Stimulated activated CD4-positive, alpha-beta T cell treated with anti-CD3 and anti-CD28 coated beads, Interleukin-4, amount 100 ng/mL, for 48 hours (primary cell): ENCODE measurements at regions not wholly inside any gene's neighbourhood (a gene's known extent, or its start where the extent isn't known, plus 50 kb on each side); places are given as distances from the start of the nearest gene placed in this dataset.
"Not testable (repeated sequence)": the region's sequence is repeated elsewhere in the genome, so short reads cannot be mapped to it uniquely, and the experiment has no call there.

Experiments used
- DNase-seq, 2 donors: peaks; one replicate each; pipeline ENCODE4 v3.0.0-alpha.2; 2020; ENCODE audit warnings: low read depth in 2 of 2

- DNase-seq: no peak
These were observed 281.7 kb downstream of the ALG10 start for GRCh38 chr12:34304001-34304400.

GRCh38 chr12:34304546-34304945 lies 282.2 kb downstream of the ALG10 start:
- no peak for DNase-seq

GRCh38 chr12:34305176-34305575 lies 282.9 kb downstream of the ALG10 start:
- no peak for DNase-seq

GRCh38 chr12:34306133-34306830 lies 284.0 kb downstream of the ALG10 start:
- DNase-seq: no peak

GRCh38 chr12:34309806-34310804 lies 287.8 kb downstream of the ALG10 start:
- not testable (repeated sequence) for DNase-seq

GRCh38 chr12:34311337-34311736 lies 289.0 kb downstream of the ALG10 start:
- DNase-seq: no peak

- no peak for DNase-seq
These were observed 305.4 kb downstream of the ALG10 start for GRCh38 chr12:34327671-34328070.

GRCh38 chr12:34333337-34333736 lies 311.0 kb downstream of the ALG10 start:
- DNase-seq: no peak

- no peak for DNase-seq
These were observed 312.2 kb downstream of the ALG10 start for GRCh38 chr12:34334538-34334937.

- DNase-seq: no peak
These were observed 312.9 kb downstream of the ALG10 start for GRCh38 chr12:34334953-34335743.

GRCh38 chr12:34335819-34336262 lies 313.5 kb downstream of the ALG10 start:
- no peak for DNase-seq

- DNase-seq: no peak
These were observed 314.5 kb downstream of the ALG10 start for GRCh38 chr12:34336619-34337465.

GRCh38 chr12:34338751-34339150 lies 316.5 kb downstream of the ALG10 start:
- no peak for DNase-seq

GRCh38 chr12:34339922-34340321 lies 317.6 kb downstream of the ALG10 start:
- no peak for DNase-seq

GRCh38 chr12:34340534-34341361 lies 318.5 kb downstream of the ALG10 start:
- no peak for DNase-seq

GRCh38 chr12:34341362-34341733 lies 319.1 kb downstream of the ALG10 start:
- no peak for DNase-seq

GRCh38 chr12:34342048-34342447 lies 319.8 kb downstream of the ALG10 start:
- no peak for DNase-seq

- DNase-seq: no peak
These were observed 321.0 kb downstream of the ALG10 start for GRCh38 chr12:34343345-34343744.

- DNase-seq: no peak
These were observed 321.5 kb downstream of the ALG10 start for GRCh38 chr12:34343766-34344165.

GRCh38 chr12:34344851-34345522 lies 322.7 kb downstream of the ALG10 start:
- no peak for DNase-seq
